Stimulated activated CD4-positive, alpha-beta T cell treated with anti-CD3 and anti-CD28 coated beads, Interleukin-1b, Interleukin-23, amount 100 ng/mL, for 1 hour (primary cell): ENCODE measurements at regions not wholly inside any gene's neighbourhood (a gene's known extent, or its start where the extent isn't known, plus 50 kb on each side); places are given as distances from the start of the nearest gene placed in this dataset.

Experiments used
- DNase-seq, 2 donors: peaks; one replicate each; pipeline ENCODE4 v3.0.0-alpha.2; 2020; ENCODE audit warnings: low read depth in 2 of 2

DNA sequence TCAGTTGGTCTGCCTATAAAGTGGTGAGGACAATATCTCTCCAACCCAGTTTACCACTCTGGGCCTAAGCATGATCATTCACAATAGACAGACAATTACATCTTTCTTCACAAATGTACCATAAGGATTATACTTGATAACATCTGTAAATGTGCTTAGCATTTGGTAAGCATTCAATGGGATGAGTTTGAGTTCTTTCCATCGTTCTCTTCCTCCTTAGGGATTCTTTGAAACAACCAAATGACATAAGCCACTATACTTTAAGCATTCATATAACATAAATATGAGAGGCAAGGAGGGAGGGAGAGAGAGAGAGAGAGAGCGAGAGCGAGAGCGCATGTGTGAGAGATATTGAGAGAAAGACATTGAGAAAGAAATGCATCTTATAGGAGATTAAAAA, 303.3 kb upstream of the CBLB start:
- no peak for DNase-seq

- DNase-seq, result no peak
Measured at GRCh38 chr3:106172780-106173179, 304.0 kb upstream of the CBLB start.

DNA sequence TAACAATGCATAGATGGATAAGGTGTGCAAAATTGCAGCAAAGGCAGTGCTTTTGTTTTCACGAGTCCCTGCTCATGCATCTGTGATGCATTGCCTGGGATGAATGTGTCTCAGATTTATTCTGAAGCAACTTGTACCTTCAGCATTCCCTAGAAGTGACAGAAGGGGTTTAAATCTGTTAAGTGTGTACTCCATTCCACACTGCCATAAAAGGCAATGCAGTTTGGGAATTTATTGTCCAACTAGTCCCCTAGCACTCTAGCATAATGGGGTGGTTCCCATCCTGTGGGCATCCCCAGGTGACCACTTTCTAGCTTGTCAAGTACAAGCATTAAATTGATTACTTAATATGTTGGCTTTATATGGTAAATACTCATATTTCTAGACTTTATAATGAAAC, 306.5 kb upstream of the CBLB start:
- no peak for DNase-seq

GRCh38 chr3:106176734-106177133, 307.9 kb upstream of the CBLB start:
- DNase-seq, result peak in 1 of 2 donors; percentile 5

DNA sequence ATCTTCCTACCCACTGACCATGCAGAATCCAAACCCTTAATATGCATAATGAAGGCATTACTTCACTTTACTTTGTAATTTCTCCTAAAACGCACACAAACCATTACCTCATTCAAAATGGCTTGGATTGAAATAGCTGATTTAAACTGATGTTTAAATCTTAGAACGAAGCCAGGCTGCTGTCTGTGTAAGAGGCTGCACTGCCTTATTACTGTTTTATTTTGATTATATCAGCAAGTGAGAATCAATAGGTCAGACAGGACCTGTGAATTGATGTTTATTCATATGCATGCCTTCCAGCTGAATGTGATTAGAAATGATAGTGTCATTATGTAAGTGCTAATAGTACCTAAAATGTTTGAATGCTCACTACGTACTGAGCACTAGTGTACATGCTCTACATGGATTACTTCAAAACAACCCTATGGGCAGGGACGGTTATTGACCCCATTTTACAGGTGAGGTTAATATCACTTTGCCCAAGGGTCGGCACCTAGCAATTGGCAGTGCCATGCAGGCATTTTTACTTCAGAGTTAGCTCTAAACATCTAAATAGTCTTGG, 314.2 kb upstream of the CBLB start:
- no peak for DNase-seq

GRCh38 chr3:106183762-106184391, 315.1 kb upstream of the CBLB start:
- no peak for DNase-seq

DNA sequence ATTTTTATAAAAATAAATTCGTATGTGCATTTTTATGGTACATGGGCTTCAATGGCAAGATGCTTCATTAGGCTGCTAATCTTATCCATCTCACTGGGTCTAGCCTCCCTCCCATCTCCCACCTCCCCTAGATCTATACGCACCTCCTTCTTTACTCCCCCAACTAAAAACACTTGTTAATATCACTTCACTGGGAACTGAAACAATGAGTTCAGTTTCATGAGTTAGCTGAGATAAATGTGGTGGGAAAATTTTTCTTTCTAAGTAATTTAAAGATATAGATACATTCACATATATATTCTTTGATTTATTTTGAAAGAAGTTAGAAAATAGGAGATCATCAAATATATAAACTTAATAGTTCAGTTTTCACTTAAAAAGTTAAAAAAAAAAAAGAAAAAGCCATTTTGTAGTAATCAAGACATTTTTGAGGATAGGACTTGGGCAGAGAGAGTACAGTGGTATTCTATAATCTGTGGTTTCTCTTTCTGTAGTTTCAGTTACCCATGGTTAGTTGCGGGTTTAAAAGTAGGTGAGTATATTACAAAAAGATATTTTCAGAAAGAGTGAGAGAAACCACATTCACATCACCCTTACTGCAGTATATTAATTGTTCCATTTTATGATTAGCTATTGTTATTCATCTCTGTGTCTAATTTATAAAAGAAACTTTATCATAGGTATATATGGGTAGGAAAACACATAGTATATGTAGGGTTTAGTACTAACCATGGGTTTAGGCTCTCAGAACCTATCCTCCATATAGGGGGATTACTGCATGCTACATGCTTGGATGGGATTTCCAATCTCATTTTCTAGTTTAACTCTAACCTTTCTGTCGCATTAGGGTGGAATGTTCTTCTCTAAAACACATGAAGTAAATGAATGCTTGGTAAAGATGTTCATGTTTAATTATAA, 316.0 kb upstream of the CBLB start:
- no peak for DNase-seq

- DNase-seq, result no peak
Measured at GRCh38 chr3:106185949-106186348, 317.1 kb upstream of the CBLB start.

DNA sequence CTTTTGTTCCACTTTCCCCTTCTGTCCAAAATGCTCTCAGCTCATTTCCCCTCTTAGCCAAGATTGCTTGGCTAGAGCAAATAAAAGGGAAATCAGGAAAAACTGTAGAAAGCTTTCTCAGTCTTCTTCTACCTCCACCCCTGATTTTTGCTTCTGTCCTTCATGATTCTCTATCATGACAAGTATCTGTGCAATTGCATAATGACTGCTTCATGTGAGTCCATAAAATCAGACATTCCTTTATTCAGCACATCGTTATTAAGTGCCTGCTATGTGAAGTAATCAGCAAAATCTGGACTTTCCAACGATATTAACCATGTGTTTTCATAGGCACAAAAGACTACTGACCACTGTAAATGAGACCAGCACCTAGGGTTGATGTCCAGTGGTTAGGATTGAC, 321.5 kb upstream of the CBLB start:
- DNase-seq, result no peak

DNA sequence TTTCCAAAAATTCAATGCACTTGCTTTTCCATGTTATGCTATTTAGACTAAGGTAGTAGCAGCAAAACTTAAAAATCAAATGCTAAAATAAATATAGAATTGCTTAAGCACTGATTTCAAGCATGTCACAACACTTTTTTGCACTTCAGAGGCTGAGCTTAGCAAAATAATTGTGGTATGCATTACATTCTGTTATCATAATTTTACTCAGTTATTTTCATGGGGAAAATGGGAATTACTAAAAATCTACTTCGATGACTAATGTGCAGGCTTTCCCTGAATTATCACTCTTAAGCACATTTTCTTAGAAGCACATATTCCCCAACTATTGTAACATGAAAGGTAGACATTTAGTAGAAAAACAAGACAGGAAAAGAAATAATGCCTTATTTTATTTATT, 322.4 kb upstream of the CBLB start:
- no peak for DNase-seq

GRCh38 chr3:106191913-106192312, 323.1 kb upstream of the CBLB start:
- no peak for DNase-seq

- DNase-seq, result no peak
Measured at GRCh38 chr3:106193876-106194275, 325.1 kb upstream of the CBLB start.

GRCh38 chr3:106194726-106195125, 325.9 kb upstream of the CBLB start:
- DNase-seq, result no peak

GRCh38 chr3:106197532-106198194, 328.9 kb upstream of the CBLB start:
- no peak for DNase-seq

- no peak for DNase-seq
Measured at GRCh38 chr3:106204160-106204868, 335.5 kb upstream of the CBLB start.

DNA sequence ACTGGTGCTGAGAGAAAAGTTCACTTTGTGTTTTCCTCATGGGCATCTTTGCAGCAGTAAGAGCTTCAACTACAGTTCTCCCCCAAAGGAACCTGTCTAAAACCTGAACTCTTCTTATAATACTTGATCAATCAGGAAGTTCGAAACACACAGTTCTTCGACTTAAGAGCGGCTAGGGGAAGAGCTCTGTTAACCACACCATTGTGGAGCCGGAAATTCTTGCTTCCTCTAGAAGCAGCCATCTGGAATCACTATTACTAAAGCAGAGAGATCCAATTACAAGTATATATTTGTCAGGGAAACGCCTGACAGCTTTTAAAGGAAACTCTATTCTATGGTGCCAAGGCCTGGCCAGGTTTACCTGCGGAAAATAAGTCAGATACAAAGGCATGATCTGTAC, 337.3 kb upstream of the CBLB start:
- no peak for DNase-seq

DNA sequence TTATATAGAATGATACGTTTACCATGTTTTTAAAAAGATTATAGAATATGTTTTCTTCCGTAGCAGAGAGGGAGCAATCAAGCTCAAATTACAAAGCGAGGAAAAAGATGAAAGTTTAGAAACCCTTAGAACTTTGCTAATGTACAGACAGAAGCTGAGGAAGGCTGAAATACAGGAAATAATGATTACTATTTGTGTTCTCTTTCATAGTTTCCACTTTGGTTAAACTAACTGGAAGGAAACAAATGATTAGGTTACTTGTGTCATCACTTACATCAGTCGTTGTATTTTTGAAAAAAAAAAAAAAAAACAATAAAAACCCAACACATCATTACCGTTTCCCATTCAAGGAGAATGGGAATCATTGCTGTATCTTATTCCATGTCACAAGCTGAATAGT, 337.8 kb upstream of the CBLB start:
- no peak for DNase-seq

DNA sequence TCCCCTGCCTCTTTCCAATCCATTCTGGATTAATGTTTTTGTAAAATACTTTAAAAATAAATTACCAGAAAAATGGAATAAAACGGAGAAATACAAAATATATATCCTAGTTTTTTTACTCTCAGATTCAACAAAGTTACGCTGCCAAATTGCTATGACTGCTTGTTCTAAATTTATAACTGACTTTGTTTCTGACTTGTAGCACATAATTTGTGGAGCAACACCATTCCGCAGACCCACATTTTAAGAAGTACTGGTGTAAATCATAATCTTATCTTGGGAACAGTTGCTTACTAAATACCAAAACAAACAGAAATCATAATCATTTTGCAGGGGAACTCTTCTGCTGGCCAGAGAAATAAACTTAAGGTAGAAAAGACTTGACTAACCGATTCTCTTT, 339.4 kb upstream of the CBLB start:
- no peak for DNase-seq

DNA sequence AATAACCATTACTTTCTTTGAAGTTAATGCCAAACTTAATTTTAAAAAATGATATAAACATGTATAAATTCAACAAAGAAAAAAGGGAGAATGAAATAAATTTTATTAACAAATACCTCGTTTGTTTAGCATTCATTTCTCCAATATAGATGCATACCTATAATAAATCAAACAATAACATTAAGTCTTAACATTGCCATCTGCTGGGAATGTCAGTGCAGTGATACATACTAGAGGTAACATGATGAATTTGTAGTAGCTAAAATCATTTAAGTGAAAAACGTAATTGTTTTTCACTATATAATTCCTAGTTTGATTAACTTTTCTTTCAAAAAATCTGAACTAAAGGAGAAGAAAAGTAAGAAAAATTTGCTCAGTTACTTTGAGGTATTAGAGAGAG, 340.2 kb upstream of the CBLB start:
- DNase-seq, result no peak

DNA sequence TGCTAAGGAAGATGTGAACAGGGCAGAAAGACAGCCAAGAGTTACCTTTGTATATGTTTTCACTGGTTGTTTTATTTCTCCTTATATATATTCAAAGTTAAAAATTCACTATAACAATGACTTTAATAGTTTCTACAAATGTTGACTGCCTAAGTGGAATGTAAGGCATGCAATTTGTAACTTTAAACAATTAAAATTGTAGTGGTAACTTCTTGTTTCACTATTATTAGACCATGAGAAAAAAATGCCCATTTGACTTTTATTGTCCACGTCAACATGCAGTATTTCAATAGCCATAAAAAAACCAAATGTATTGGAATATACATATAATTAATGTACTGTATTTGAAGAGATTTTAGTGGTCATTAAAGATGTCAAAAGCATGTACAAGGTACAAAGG, 340.7 kb upstream of the CBLB start:
- DNase-seq, result no peak

DNA sequence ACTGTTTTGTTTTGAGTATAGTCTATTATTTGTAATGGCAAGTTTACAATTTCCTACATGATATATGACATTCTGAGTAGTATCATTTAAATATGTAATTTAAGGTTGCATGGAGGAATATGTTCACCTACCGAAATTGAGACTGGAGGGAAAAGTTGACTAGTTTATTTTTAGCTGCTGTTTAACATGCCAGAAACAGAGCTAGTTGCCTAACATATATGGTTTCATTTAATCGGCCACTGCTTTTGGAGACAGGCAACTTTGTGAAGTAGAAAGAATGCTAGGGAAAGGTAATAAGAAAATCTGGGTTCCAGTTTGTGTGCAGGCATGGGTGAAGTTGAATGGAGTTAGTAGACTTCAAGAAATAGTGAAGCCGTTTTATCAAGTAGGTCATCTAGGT, 342.1 kb upstream of the CBLB start:
- DNase-seq, result no peak

GRCh38 chr3:106212665-106213222, 343.9 kb upstream of the CBLB start:
- DNase-seq, result no peak
